ENCODE measurements at regions not wholly inside any gene's neighbourhood (a gene's known extent, or its start where the extent isn't known, plus 50 kb on each side); places are given as distances from the start of the nearest gene placed in this dataset.

GRCh38 chr2:239777219-239777618 lies 247.9 kb downstream of the NDUFA10 start (continued):
- TF ChIP-seq ZNF407 (IDR thresholded peaks at IDR 0.05; ENCODE audit: low read depth) = no peak
- no peak for TF ChIP-seq DLX4 (CRISPR knock-in tag; IDR thresholded peaks at IDR 0.05)
- no peak for TF ChIP-seq ZNF124 (CRISPR knock-in tag; IDR thresholded peaks at IDR 0.05)
- TF ChIP-seq, protein P1, sequence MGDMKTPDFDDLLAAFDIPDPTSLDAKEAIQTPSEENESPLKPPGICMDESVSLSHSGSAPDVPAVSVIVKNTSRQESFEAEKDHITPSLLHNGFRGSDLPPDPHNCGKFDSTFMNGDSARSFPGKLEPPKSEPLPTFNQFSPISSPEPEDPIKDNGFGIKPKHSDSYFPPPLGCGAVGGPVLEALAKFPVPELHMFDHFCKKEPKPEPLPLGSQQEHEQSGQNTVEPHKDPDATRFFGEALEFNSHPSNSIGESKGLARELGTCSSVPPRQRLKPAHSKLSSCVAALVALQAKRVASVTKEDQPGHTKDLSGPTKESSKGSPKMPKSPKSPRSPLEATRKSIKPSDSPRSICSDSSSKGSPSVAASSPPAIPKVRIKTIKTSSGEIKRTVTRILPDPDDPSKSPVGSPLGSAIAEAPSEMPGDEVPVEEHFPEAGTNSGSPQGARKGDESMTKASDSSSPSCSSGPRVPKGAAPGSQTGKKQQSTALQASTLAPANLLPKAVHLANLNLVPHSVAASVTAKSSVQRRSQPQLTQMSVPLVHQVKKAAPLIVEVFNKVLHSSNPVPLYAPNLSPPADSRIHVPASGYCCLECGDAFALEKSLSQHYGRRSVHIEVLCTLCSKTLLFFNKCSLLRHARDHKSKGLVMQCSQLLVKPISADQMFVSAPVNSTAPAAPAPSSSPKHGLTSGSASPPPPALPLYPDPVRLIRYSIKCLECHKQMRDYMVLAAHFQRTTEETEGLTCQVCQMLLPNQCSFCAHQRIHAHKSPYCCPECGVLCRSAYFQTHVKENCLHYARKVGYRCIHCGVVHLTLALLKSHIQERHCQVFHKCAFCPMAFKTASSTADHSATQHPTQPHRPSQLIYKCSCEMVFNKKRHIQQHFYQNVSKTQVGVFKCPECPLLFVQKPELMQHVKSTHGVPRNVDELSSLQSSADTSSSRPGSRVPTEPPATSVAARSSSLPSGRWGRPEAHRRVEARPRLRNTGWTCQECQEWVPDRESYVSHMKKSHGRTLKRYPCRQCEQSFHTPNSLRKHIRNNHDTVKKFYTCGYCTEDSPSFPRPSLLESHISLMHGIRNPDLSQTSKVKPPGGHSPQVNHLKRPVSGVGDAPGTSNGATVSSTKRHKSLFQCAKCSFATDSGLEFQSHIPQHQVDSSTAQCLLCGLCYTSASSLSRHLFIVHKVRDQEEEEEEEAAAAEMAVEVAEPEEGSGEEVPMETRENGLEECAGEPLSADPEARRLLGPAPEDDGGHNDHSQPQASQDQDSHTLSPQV (IDR thresholded peaks at IDR 0.05) = no peak
